ENCODE measurements at regions not wholly inside any gene's neighbourhood (a gene's known extent, or its start where the extent isn't known, plus 50 kb on each side); places are given as distances from the start of the nearest gene placed in this dataset.

DNA sequence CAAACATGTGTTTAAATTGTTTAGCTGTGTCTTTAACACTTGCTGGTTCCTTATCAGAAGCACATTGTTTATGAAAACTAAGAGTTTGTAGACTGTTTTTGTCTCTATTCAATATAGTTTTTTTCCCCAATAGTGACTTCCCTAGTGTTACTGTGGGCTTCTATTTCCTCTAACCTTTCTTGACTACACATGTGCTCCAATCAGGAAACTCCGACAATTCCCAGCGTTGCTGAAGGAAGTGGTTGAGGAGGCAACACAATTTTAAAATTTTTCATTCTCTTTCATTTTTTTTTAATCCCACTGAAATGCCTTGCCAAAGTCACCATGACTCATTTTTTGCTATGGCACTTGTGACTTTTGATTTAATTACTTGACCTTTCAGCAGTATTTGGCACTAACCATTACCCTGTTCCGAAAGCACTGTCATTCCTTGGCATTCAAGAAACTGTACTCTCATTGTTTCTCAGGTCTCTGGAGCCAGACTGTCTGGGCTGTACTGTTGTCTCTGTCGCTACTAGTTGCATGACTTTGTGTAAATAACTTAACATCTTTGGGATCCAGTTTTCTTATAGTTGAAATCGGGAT is 67.6 kb upstream of the FREM3 start:
- Histone ChIP-seq H3K27me3 (ENCODE audit: control insufficient read depth, insufficient read depth, low read length) (no peaks in the 10 kb centered on the region), H3K36me3 (ENCODE audit: control insufficient read depth, insufficient read depth, low read length) (no peaks in the 10 kb centered on the region), H3K4me3 (ENCODE audit: low read length) (no peak overlapping the region), H3K27ac (ENCODE audit: low read length) (no peak overlapping the region), H3K9me3 (ENCODE audit: control insufficient read depth, low read depth, low read length) (no peaks in the 10 kb centered on the region), H3K4me1 (ENCODE audit: control insufficient read depth, insufficient read depth, low read length) (no peaks in the 10 kb centered on the region)
- 90% methylated on average over 2 of the region's 5 CpGs for WGBS (ENCODE audit: insufficient coverage, low lambda C conversion rate)
- DNase-seq: no peak

DNA sequence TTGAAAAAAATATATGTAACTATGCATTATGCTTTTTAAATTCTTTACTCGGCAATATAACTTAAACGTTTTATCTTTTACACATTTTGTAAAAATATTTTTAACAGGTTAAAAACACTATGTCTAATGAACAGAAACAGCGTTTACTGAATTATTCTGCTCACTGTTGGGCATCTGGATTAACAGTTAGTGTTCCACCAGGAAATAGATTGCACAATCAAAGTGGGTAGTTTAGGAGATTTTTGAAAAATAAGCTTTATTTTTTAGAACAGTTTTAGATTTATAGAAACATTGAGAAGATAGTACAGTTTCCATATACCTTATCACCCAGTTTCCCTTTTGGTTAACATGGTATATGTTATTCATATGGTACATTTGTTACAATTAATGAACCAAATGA is 63.1 kb upstream of the FREM3 start:
- Histone ChIP-seq H3K4me1 (ENCODE audit: control insufficient read depth, insufficient read depth, low read length) (no peaks in the 10 kb centered on the region), H3K9me3 (ENCODE audit: control insufficient read depth, low read depth, low read length) (no peaks in the 10 kb centered on the region), H3K4me3 (ENCODE audit: low read length) (no peak overlapping the region), H3K27ac (ENCODE audit: low read length) (no peak overlapping the region), H3K27me3 (ENCODE audit: control insufficient read depth, insufficient read depth, low read length) (no peaks in the 10 kb centered on the region), H3K36me3 (ENCODE audit: control insufficient read depth, insufficient read depth, low read length) (no peaks in the 10 kb centered on the region)
- DNase-seq: no peak
- WGBS (ENCODE audit: insufficient coverage, low lambda C conversion rate): 70% methylated on average over 3 of the region's 3 CpGs

DNA sequence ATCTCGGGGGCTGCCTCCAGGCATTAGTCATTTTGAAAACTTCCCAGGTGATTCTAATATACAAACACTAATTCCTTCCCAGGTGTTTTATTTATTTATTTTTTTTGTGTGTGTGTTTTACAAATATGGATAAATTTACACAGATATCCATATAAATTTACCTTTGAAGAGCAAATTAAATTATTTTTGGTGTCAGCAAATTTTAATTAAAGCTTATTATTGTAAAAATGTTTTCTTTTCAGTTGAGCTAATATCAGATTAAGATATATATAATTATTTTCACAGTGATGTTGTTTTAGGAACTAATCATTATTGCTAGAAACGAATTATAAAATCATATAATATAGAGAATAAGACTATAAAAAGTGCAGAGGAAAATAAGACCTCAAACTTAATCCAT is 62.0 kb upstream of the FREM3 start:
- H3K27me3 ChIP-seq (ENCODE audit: control insufficient read depth, insufficient read depth, low read length): no peaks in the 10 kb centered on the region
- H3K9me3 ChIP-seq (ENCODE audit: control insufficient read depth, low read depth, low read length): no peaks in the 10 kb centered on the region
- H3K36me3 ChIP-seq (ENCODE audit: control insufficient read depth, insufficient read depth, low read length): no peaks in the 10 kb centered on the region
- no peaks in the 10 kb centered on the region for H3K4me1 ChIP-seq (ENCODE audit: control insufficient read depth, insufficient read depth, low read length)
- no peak overlapping the region for H3K27ac ChIP-seq (ENCODE audit: low read length)
- DNase-seq: no peak
- no peak overlapping the region for H3K4me3 ChIP-seq (ENCODE audit: low read length)
- WGBS (ENCODE audit: insufficient coverage, low lambda C conversion rate): no CpG with 5 or more reads among the region's 2 CpGs

Measured in large intestine (tissue), 3 donors.